Natural killer cell treated with Interleukin-12 subunit alpha and Interleukin-12 subunit beta and Interleukin-15 and Interleukin-18, amount 100 ng/mL, for 72 hours (primary cell): ENCODE measurements at regions not wholly inside any gene's neighbourhood (a gene's known extent, or its start where the extent isn't known, plus 50 kb on each side); places are given as distances from the start of the nearest gene placed in this dataset.
"Not testable (repeated sequence)": the region's sequence is repeated elsewhere in the genome, so short reads cannot be mapped to it uniquely, and the experiment has no call there.

Experiments used
- ATAC-seq, 2 donors: fragments of 150-1000 bp; cut with Tn5 transposase in 1 of 2; sonication (Bioruptor Pico), chemical (Tn5 transposase) in 1 of 2; 2 replicates each; pipeline ENCODE4 v1.10.0; 2021
- DNase-seq: peaks from one replicate; pipeline ENCODE4 v3.0.0; 2022; ENCODE audit warnings: low spot score
- H3K27ac Mint-ChIP-seq, 2 donors: 1 replicate in 1 of 2; 2 replicates in 1 of 2; pipeline ENCODE4 v1.8.0; 2022; ENCODE audit warnings: mixed read lengths in 2 of 2, mild to moderate bottlenecking in 1 of 2, moderate library complexity in 1 of 2
- H3K27me3 Mint-ChIP-seq, 2 donors: 1 replicate in 1 of 2; 2 replicates in 1 of 2; pipeline ENCODE4 v1.8.0; 2022; ENCODE audit warnings: mixed read lengths in 2 of 2
- H3K36me3 Mint-ChIP-seq: one replicate; pipeline ENCODE4 v1.8.0; 2022; ENCODE audit warnings: mixed read lengths
- H3K4me1 Mint-ChIP-seq, 2 donors: 1 replicate in 1 of 2; 2 replicates in 1 of 2; pipeline ENCODE4 v1.8.0; 2022; ENCODE audit warnings: low read depth in 2 of 2, mixed read lengths in 2 of 2, mild to moderate bottlenecking in 1 of 2
- H3K4me3 Mint-ChIP-seq: one replicate; pipeline ENCODE4 v1.8.0; 2022; ENCODE audit warnings: mixed read lengths
- H3K9me3 Mint-ChIP-seq: 2 replicates; pipeline ENCODE4 v1.8.0; 2022; ENCODE audit warnings: mixed read lengths

DNA sequence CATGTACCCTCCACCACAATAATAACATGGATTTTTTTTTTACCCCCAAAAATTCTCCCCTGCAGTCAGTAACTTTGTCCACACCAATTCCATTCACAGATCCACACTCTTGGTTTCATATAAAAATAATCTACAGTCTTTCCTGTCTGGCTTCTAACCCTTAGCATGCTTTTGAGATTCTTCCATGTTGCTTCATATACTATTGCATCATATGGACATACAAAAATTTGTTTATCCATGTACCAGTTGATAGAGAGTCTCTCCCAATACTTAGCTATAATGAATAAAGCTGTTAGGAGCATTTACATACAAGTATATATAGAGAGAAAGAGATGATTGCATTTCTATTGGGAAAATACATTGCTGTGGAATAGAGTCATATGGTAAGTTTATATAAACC, 575.0 kb downstream of the XPNPEP1 start:
- no peak overlapping the region for H3K4me3 Mint-ChIP-seq
- H3K36me3 Mint-ChIP-seq: no peaks in the 10 kb centered on the region
- no peak for ATAC-seq
- peaks cover 18% of the 10 kb centered on the region for H3K9me3 Mint-ChIP-seq
- H3K4me1 Mint-ChIP-seq: no peaks in the 10 kb centered on the region
- no peak for DNase-seq
- no peaks in the 10 kb centered on the region for H3K27me3 Mint-ChIP-seq
- no peak overlapping the region for H3K27ac Mint-ChIP-seq

GRCh38 chr10:109343293-109343692, 580.0 kb downstream of the XPNPEP1 start:
- ATAC-seq: no peak
- H3K36me3 Mint-ChIP-seq: no peaks in the 10 kb centered on the region

DNA sequence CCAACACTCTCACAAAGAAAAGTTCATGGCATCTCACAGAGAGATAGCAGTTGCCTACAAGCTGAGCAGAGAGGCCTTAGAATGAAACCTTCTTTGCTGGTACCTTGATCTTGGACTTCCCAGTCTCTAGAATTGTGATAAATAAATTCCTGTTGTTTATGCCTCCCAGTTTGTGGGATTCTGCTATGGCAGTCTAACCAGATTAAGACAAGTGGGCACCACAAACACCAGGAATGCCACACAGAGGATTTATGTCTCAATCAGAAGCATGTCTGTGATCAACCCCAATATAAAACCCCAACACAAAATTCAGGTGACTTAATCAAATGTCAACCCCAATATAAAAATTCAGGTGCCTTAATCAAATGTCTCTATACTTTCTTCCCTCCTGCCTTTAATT, 581.3 kb downstream of the XPNPEP1 start:
- Mint-ChIP-seq H3K4me1 (no peaks in the 10 kb centered on the region), H3K27ac (no peak overlapping the region), H3K4me3 (no peak overlapping the region), H3K36me3 (no peaks in the 10 kb centered on the region), H3K27me3 (no peaks in the 10 kb centered on the region), H3K9me3 (peaks cover 24% of the 10 kb centered on the region)
- DNase-seq (no peak), ATAC-seq (no peak)

More at GRCh38 chr10:109343293-109343692, 580.0 kb downstream of the XPNPEP1 start:
- H3K27me3 Mint-ChIP-seq: no peaks in the 10 kb centered on the region
- H3K4me1 Mint-ChIP-seq: no peaks in the 10 kb centered on the region
- H3K4me3 Mint-ChIP-seq: no peak overlapping the region
- DNase-seq: no peak
- H3K27ac Mint-ChIP-seq: no peak overlapping the region
- H3K9me3 Mint-ChIP-seq: peaks cover 20% of the 10 kb centered on the region

- H3K27ac Mint-ChIP-seq: no peak overlapping the region
- no peaks in the 10 kb centered on the region for H3K36me3 Mint-ChIP-seq
- no peaks in the 10 kb centered on the region for H3K4me1 Mint-ChIP-seq
- ATAC-seq (no peak), DNase-seq (no peak)
- H3K9me3 Mint-ChIP-seq: peaks cover 10% of the 10 kb centered on the region
- H3K4me3 Mint-ChIP-seq: no peak overlapping the region
- no peaks in the 10 kb centered on the region for H3K27me3 Mint-ChIP-seq
Observed at GRCh38 chr10:109328001-109328400, 595.3 kb downstream of the XPNPEP1 start.

- no peak for ATAC-seq
- no peaks in the 10 kb centered on the region for H3K36me3 Mint-ChIP-seq
- no peaks in the 10 kb centered on the region for H3K4me1 Mint-ChIP-seq
- peaks cover 10% of the 10 kb centered on the region for H3K9me3 Mint-ChIP-seq
- H3K27ac Mint-ChIP-seq: no peak overlapping the region
- no peaks in the 10 kb centered on the region for H3K27me3 Mint-ChIP-seq
- H3K4me3 Mint-ChIP-seq: no peak overlapping the region
- DNase-seq: no peak
Observed at GRCh38 chr10:109327266-109327665, 596.0 kb downstream of the XPNPEP1 start.

GRCh38 chr10:109324721-109325120, 598.6 kb downstream of the XPNPEP1 start:
- H3K4me1 Mint-ChIP-seq: no peaks in the 10 kb centered on the region
- no peaks in the 10 kb centered on the region for H3K27me3 Mint-ChIP-seq
- peaks cover 11% of the 10 kb centered on the region for H3K9me3 Mint-ChIP-seq
- H3K4me3 Mint-ChIP-seq: no peak overlapping the region
- H3K36me3 Mint-ChIP-seq: no peaks in the 10 kb centered on the region
- no peak for DNase-seq
- no peak for ATAC-seq
- H3K27ac Mint-ChIP-seq: no peak overlapping the region

DNA sequence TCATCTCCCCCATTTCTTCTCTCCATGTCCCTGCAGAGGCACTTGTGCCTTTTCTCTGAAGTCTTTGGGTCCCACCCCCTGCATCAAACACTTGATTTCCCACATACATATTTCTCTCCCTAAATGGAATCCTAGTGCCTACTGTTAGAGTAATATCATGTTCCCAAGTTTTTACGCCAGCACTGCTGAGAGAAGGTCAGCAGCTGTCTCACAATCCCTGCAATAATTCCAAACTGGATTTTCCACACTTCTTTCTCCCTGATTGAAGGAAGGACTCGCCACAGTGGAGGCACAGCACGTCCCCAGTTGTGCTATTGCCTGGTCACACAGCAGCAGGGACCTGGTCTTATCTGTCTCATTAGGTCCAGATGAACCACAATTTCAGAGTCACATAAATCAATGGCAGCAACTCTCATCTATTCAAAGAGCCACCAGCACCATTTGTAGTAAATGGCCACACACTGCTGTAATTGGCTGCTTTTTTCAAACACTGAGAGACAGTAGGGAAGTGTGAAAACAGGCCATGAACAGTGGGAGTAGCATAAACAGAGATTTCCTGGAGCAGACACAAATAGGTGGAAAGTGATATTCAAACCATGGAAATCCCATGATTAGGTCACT, 605.5 kb downstream of the XPNPEP1 start:
- Mint-ChIP-seq H3K27ac (no peak overlapping the region), H3K27me3 (no peaks in the 10 kb centered on the region), H3K9me3 (peaks cover 27% of the 10 kb centered on the region), H3K36me3 (no peaks in the 10 kb centered on the region), H3K4me3 (no peak overlapping the region), H3K4me1 (no peaks in the 10 kb centered on the region)
- ATAC-seq (no peak), DNase-seq (no peak)

GRCh38 chr10:109314016-109314415, 609.3 kb downstream of the XPNPEP1 start:
- ATAC-seq, H3K27ac Mint-ChIP-seq, H3K4me1 Mint-ChIP-seq, H3K4me3 Mint-ChIP-seq, DNase-seq, H3K27me3 Mint-ChIP-seq, H3K36me3 Mint-ChIP-seq: not testable (repeated sequence)
- H3K9me3 Mint-ChIP-seq: peaks cover 24% of the 10 kb centered on the region

GRCh38 chr10:109312555-109312954, 610.8 kb downstream of the XPNPEP1 start:
- ATAC-seq, H3K36me3 Mint-ChIP-seq, H3K4me1 Mint-ChIP-seq, H3K27ac Mint-ChIP-seq, H3K4me3 Mint-ChIP-seq, DNase-seq, H3K27me3 Mint-ChIP-seq: not testable (repeated sequence)
- H3K9me3 Mint-ChIP-seq: peaks cover 19% of the 10 kb centered on the region

- peaks cover 9% of the 10 kb centered on the region for H3K9me3 Mint-ChIP-seq
- no peak for ATAC-seq
- no peak for DNase-seq
- H3K36me3 Mint-ChIP-seq: no peaks in the 10 kb centered on the region
- no peaks in the 10 kb centered on the region for H3K4me1 Mint-ChIP-seq
- H3K27me3 Mint-ChIP-seq: no peaks in the 10 kb centered on the region
- no peak overlapping the region for H3K27ac Mint-ChIP-seq
- H3K4me3 Mint-ChIP-seq: no peak overlapping the region
Observed at GRCh38 chr10:109308971-109309370, 614.3 kb downstream of the XPNPEP1 start.

GRCh38 chr10:109307102-109307501, 616.2 kb downstream of the XPNPEP1 start:
- H3K36me3 Mint-ChIP-seq, H3K4me1 Mint-ChIP-seq, H3K27ac Mint-ChIP-seq, H3K4me3 Mint-ChIP-seq, H3K27me3 Mint-ChIP-seq, DNase-seq, ATAC-seq: not testable (repeated sequence)
- peaks cover 13% of the 10 kb centered on the region for H3K9me3 Mint-ChIP-seq

GRCh38 chr10:109306698-109307097, 616.6 kb downstream of the XPNPEP1 start:
- Mint-ChIP-seq H3K36me3 (no peaks in the 10 kb centered on the region), H3K9me3 (peaks cover 13% of the 10 kb centered on the region), H3K27ac (no peak overlapping the region), H3K4me1 (no peaks in the 10 kb centered on the region), H3K4me3 (no peak overlapping the region), H3K27me3 (no peaks in the 10 kb centered on the region)
- ATAC-seq: no peak
- no peak for DNase-seq

GRCh38 chr10:109287858-109288257, 635.5 kb downstream of the XPNPEP1 start:
- Mint-ChIP-seq H3K27ac (no peak overlapping the region), H3K4me1 (no peaks in the 10 kb centered on the region), H3K9me3 (peaks cover 22% of the 10 kb centered on the region), H3K36me3 (no peaks in the 10 kb centered on the region), H3K4me3 (no peak overlapping the region), H3K27me3 (no peaks in the 10 kb centered on the region)
- ATAC-seq: no peak
- DNase-seq: no peak

DNA sequence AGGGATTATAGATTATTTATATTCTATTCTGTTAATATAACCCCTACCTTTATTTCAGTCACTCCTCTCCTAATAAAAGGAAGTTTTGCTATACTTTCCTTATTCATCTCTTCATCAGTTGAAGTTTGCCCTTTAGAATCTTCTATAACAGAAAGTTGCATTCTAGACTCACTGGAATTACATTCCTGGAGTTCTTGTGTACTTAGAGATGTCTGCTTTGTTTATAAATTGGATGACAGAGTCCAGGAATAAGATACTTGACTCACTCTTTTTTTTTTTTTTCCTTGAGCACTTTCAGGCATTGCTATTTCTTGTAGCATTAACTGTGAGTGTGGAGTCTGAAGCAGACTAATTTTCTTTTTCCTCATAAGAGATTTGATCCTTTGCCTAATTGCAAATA, 640.8 kb downstream of the XPNPEP1 start:
- Mint-ChIP-seq H3K4me3 (no peak overlapping the region), H3K4me1 (no peaks in the 10 kb centered on the region), H3K27me3 (no peaks in the 10 kb centered on the region), H3K27ac (no peak overlapping the region), H3K9me3 (peaks cover 18% of the 10 kb centered on the region), H3K36me3 (no peaks in the 10 kb centered on the region)
- DNase-seq (no peak), ATAC-seq (no peak)

DNA sequence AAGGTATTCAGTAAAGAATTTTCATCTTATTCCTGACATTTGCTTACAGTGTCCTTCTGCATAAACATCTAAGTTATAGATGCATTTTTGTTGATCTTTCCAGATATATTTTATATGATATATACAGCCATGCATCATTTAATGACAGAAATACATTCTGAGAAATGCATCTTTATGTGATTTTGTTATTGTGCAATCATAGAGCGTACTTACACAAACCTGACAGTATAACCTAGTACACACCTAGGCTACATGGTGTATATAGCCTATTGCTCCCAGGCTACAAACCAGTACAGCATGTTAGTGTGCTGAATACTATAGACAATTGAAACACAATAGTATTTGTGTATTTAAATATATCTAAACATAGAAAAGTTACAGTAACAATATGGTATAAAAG, 642.0 kb downstream of the XPNPEP1 start:
- Mint-ChIP-seq H3K9me3 (peaks cover 17% of the 10 kb centered on the region), H3K4me1 (no peaks in the 10 kb centered on the region), H3K27ac (no peak overlapping the region), H3K36me3 (no peaks in the 10 kb centered on the region), H3K27me3 (no peaks in the 10 kb centered on the region), H3K4me3 (no peak overlapping the region)
- ATAC-seq: no peak
- no peak for DNase-seq
